ENCODE measurements at regions not wholly inside any gene's neighbourhood (a gene's known extent, or its start where the extent isn't known, plus 50 kb on each side); places are given as distances from the start of the nearest gene placed in this dataset.

DNA sequence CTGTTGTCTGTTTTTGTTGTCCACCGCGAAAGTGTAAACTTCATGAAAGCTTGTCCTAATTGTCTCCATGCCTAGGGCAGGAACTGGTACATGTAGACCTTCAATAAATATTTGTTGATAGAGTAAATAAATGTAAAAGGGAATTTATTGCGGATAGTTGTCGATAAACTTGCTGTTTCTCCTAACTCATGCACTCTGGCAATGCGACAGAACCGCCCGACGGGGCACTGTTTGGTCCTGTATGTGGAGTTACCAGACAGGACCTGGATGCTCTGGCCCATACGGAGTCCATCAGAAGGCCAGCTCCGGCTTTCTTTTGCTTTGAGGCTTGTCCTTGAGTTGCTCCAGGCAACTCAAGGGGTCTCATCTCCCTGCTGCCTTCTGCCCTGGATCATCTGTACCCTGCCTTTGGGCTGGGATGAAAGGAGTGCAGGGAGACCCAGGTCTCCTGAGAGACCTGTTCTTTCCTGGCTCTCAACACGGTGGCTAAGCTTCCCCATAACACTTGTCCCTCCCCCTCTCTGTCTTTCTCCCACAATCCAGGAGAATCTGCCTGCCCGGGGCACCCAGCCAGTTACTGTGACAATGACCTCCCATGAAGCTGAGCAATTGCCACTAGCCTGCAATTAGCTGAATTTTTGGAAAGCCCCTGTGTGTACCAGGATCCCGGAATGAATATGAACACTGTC is 149.5 kb upstream of the PTCH1 start:
- no peak for DNase-seq

DNA sequence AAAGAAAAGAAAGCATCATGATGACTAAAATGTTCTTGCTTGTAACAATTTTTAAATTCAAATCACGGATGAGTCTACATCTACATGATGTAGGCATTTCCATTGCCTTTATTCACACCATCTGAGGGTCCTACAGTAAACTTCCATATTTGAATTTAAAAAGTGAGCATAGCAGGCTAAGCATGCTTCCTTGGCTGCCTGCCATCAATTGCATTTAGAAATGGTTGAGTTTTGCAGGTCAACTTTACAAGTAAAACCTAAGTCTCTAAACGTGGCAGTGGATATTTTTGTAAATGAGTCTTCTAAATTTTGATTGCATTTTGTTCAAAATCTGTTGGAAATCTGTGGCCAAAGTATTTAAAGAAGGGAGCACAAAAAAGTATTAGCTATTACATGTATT is 136.5 kb upstream of the PTCH1 start:
- no peak for DNase-seq

DNA sequence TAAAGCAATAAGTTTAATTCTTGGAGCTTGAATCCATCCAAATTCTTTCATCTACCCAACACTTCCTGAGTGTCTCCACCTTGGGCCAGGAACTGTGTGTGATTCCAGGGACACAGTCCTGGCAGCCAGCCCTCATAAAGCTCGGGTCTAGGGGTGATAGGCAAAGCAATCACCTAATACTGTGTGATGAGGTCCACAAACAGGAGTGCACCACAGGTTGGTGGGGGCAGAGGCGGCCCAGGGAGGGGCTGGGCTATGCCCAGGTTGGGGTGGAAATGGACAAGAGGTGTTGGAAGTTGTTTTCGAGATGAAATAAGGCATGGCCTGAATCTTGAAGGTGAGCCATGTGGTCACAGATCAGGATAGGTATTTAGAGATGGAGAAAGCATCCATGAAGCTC is 133.9 kb upstream of the PTCH1 start:
- DNase-seq = no peak

DNA sequence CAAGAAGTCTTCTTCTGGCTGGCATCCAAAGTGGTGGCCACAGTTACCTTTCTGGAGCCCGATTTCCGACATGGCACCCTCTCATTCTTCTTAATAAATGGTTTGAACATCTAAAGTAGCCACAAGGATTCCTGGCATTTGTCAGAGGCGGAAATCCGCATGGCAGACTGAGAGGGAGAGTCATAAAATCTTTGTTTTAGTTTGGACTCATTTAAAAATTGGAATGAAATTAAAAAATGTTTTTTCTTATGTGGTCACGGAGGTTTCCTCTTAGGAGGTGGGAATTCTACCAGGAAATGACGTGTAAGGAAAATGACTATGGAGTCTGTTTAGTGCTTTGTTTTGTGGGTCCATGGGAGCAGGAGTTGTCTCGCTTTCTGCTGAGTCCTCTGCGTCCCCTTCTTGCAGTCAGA is 133.0 kb upstream of the PTCH1 start:
- no peak for DNase-seq

DNA sequence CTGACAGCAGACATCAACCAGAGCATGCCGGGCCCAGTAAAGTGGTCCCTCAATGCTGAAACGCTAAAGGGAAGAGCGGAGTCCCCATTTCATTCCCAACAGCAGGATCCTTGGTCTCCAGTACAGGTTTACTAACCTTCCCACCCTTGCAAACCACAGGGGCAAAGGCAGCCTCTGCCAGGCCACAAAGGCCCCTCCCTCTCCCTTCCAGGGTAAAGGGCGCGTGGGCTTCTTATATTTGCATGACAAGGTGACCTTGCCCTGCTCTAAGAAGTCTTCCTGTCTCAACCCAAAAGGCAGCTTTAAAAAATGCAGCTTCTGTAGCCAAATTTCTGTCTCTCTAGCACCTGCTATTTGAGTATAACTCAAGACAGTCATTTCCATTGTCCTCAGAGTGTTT is 131.5 kb upstream of the PTCH1 start:
- no peak for DNase-seq

DNA sequence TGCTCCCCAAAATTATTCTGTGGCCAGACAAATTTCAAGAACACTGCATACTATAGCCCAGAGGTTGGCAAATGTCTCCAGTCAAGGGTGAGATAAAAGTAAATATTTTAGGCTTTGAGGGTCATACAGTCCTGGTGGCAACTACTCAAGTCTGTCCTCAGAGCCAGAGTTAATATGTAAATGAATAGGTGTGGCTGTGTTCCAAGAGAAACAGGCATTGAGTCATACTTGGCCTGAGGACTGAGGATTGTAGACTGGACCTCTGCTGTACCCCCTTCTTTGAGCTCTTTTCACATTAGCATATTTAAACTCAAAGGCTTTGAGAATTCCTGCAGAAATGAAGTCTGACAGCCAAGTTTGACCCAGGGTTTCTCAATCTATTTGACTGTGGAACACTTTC is 129.2 kb upstream of the PTCH1 start:
- no peak for DNase-seq

DNA sequence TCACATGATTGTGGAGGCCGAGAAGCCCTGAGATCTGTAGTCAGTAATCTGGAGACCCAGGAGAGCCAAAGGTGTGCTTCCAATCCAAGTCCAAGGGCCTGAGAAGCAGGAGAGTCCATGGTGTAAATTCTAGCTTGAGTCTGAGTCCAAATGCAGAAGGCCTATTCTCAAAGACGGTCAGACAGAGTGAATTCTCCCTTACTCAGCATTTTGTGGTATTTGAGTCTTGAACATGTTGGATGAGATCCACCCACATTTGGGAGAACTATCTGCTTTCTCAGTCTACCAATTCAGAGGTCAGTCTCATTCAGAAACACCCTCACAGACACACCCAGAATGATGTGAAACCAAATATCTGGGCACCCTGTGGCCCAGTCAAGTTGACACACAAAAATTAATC is 128.8 kb upstream of the PTCH1 start:
- no peak for DNase-seq

DNA sequence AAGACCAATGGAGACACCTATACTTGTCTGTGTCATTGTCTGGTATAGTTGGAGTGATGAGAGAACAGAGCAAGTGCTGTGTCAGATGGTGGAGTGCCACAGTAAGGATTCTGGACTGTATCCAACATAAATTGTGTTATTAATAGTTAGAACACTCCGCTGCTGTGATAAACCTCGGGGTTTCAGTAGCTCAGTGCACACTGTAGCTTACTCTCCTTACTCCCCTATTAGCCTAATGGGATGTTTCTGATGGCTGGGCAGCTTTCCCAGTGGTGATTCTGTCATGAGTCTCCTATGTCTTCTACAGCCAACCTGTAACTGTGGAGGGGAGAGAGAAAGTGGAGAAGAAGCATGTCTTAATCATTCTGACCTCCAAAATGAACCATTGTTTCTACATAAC is 127.6 kb upstream of the PTCH1 start:
- no peak for DNase-seq

DNA sequence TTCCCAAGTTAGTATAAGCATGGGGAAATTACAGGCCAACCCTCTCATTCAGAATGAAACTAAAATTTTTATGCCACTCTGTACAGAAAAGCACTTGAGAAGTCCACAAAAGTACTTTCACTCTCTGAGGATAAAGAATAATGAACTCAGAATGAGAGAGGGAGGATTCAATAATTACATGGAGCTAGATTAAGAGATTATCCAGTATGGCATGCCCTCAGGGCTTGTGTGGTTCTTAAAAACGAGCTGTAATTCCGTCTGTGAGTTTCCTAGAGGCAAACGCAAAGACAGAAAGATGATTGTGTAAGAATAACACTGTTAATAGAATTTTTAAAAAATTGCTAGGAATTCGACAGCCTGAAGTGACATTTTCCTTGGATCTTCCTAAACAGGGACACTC is 126.8 kb upstream of the PTCH1 start:
- no peak for DNase-seq

DNA sequence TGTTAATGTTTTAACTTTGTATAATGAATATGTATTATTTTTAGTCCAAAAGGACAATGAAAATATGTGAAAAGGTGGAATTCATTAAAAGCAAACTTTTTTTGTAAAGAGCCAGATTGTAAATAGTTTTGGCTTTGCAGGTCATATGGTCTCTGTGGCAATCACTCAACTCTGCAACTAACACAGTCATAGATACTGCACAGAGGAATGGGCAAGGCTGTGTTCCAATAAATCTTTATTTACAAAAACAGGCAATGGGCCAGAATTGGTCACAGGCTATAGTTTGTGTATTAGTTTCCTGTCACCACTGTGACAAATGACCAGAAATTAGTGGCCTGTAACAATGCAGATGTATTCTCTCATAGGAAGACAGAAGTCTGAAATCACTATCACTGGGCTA is 125.4 kb upstream of the PTCH1 start:
- no peak for DNase-seq

DNA sequence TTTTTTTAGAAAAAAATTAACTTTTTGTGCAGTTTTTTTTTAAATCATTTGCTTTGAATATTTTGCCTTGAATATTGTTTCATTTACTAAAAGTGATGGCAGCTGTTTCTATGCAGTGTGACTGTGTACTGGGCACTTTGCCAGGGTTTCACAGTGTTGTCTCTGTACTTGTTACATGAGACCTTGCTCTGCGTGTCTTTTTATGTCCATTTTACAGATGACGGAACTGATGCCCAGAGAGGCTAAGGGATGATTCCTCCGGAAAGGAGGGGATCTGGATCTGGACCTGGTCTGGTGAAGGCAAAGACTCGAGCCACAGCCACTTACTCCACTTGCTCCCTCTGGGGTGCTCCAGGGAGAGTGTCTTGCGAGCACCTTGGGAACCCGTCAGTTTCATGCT is 124.8 kb upstream of the PTCH1 start:
- no peak for DNase-seq

DNA sequence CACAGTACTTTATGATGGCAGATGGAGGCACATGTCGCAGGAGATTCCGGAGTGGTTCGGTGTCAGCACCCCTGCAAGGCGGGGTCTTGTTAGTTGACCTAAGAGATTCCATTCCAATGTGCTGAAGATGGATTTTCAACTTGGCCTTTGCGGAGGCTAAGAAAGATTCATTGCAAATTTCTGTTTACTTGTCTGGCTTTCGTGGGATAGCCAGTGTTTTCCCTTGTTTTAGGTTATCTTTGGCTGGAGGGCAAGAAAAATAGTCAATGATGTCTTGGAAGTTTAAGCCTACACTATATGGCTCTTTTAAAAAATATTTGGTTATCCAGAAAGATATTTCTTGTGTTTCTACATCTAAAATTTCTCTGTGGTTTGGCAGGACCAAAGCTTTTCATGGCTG is 123.6 kb upstream of the PTCH1 start:
- no peak for DNase-seq

DNA sequence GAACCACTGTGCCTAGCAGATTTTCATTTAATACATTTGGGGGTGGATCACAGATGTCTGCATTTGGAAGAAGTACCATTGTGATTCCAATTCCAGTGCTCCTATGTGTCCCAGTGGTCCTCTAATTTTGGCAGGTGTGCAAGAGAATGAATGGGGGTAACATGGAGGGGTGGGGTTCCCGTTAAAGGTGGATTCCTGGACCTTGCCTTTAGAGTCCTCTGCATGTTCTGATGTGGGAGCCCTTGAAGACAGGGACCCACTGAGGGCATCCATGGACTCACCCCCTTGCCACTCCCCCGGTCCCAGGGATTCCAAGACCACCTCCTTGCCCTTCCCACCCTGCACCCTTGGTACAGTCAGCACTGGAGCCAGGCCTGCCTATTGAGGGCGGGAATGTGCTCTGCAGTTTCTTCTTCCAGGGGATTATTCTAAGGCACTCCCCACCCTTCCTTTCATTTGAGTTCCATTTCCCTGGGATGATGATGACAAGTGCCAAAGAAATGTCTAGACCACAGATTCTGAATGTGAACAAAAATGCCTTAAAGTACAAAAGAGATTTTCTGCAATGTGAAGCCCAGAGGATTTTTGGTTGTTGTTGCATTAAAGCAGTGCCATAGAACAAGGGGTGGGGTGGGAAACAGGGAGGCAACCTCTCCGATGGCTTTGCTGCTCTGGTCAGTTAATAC is 119.4 kb upstream of the PTCH1 start:
- DNase-seq = no peak

DNA sequence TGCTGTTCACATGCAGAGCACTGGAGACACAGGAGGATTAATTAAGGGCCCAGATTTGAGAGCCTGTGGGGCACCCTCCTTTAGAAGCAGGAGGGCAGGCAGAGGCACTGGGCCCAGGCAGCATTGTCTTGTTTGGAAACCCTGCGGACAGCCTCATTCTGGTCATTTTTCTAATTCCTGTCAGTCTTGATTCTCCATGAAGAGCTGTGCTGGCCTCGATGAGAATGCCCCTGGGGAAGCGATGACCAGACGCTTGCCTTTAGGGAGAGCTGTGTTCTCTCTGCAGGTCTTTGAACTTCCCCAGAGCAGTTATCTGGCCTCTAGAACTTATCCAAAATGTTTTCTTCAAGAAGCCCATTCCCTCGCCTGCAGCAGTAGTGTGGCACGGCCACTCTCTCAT is 117.8 kb upstream of the PTCH1 start:
- DNase-seq = no peak

DNA sequence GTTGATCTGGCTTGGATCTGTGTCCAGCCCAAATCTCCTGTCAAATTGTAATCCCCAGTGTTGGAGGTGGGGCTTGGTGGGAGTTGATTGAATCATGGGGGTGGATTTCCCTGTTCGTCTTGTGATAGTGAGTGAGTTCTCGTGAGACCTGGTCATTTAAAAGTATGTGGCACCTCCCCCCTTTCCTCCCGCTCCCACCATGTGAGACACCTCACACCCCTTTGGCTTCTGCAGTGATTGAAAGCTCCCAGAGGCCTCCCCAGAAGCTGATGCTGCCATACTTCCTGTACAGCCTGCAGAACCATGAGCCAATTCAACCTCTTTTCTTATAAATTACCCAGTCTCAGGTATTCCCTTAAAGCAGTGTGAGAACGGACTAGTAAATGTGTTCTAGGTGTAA is 117.3 kb upstream of the PTCH1 start:
- no peak for DNase-seq

DNA sequence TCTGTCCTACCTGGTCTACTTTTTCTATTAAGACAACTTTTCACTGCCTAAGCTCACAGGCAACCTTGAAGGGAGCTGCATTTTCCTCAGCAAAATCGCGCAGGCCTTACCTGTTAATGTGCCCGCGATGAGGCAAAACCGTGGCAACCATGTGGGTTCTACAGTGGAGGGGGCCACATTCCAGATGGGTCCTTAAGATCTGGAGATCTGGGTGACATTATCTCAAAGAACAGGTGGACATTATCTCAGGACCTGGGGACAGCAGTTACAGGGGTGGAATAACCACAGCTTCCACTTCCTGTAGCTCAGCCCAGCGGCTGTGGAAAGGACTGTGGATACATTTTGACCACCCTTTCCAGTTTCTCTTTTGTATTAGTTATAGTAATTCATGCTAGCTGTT is 112.8 kb upstream of the PTCH1 start:
- no peak for DNase-seq

DNA sequence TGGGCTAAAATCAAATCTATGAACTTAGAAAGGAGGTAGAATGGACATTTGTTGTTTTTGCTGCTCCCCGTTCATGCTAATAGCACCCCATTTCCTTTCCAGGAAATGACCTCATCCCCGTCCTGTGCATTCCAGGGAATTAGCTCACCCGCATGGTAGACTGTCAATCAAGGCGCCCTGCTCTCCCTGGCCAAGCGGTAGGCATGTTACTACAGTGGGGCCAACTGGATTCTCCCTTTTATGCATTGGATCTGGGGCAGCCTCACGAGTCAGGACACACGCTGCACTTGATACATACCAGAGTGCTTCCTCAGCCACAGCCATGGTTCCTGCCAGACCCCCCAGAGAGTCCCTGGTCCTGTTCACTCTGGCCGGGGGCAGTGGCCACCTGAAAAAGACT is 111.0 kb upstream of the PTCH1 start:
- DNase-seq = no peak

DNA sequence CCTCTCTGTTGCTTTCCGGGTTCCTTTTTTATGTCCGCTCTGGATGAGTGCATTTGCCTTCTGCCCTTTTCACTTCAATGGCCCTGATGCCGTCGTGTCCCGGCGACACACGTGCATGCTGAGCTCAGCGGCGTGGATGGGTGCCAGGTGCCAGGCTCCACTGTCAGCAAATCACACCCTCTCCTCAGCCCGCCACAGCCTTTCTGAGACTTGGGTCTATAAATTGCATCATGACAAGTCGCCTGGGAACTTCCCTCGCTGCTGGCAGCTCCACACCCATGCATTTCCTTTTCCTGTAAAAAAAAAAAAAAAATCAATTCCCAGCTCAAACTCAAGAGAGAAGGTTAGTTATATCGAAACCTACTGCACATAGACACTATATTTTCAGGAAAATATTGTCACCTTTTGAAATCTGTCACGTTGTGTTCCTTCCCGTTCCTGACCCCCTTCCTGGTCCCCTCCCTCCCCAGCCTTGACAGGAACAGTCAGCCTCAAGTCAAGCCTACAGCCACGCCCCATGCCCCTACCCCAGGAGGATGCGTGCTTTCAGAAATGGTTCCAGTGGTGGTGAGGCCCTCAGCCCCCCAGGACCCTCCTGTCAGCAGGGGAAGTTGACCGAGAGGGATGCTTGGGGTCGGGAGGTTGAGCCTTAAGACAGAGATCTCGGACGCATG is 110.3 kb upstream of the PTCH1 start:
- DNase-seq = peak; percentile 25 to 54

DNA sequence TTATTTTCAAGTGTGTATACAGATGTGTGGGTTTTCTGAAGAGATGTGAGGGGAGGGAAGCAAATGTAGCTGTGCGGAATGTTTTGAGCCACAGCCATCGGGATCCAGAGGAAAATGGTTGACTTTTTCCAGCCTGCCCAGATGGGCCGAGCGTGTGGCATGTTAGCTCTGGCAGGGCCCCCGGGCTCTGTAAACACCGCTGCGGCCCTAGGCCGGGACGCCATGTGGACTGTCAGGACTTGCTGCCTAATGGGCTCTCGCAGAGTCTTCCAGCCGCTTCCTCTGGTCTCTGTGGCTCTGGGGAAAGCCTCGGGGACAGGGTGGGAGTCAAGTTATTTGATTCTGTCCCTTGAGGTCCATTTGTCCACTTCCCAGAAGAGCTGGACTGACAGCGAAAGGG is 109.6 kb upstream of the PTCH1 start:
- no peak for DNase-seq

DNA sequence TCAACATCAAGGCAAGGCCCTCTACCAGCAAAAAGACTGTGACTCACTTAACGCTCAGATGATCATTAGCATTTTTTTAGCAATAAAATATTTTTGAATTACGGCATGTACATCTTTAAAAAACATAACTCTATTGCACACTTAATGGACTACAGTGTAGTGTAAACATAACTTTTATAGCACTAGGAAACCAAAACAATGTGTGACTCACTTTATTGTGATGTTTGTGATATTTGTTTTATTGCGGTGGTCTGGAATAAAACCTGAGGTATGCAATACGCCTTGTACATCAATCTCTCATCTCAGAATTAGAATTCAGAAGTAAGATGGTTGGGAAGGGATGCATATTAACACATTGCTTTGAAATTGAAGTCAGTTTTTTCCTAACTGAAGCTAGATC is 106.9 kb upstream of the PTCH1 start:
- DNase-seq = no peak

DNA sequence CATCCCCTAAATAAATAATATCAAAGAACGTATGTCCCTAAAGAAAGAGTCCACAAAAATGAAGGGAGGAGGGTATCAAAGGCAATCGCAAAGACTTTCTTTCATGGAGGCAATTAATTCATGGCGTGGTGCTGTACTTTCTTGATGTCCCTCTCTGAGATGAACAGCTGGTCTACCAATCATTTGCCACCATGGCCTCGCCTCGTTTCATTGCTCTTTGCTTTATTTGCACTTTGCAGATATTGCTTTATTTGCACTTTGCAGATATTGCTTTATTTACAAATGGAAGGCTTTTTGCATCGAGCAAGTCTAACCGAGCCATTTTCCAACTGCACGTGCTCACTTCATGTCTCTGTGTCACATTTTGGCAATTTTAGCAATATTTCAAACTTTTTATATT is 104.0 kb upstream of the PTCH1 start:
- DNase-seq = no peak

DNA sequence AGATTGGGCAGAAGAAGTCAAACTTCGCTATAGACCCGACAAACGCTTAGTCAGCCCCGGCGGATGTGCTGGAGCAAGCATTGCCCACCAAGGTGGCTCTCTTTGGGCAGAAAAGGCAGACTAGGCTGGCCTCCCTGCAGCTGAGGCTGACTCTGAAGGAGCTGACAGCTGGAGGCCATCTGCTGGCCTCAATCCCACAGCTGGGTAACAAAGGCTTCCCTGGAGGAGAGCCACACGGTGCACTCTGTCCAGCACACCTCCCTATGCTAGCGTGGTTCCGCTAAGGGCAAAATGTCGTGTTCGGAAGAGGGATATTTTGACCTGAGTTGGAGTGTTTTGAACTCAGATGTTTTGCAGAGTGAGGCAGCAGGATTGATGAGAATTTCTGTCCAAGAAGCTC is 103.5 kb upstream of the PTCH1 start:
- no peak for DNase-seq

DNA sequence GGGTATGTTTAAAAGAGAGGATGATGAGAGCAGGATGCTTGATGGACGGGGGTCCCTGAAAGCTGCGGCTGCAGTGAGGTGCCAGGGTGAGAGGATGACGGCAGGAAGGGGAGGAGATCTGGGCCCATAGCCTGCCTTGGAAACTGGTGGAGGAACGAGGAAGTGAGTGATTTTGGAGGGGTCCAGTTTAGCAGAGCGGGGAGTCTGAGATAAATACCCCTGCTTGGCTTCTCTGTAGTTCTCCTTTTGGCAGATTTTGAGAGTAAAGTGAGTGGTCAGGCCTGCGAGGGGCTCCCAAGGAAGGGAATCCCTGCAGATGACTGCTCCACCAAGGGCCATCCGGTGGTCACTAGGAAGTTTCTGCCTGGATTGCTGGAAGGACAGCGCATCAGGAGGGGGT is 98.5 kb upstream of the PTCH1 start:
- DNase-seq = no peak

DNA sequence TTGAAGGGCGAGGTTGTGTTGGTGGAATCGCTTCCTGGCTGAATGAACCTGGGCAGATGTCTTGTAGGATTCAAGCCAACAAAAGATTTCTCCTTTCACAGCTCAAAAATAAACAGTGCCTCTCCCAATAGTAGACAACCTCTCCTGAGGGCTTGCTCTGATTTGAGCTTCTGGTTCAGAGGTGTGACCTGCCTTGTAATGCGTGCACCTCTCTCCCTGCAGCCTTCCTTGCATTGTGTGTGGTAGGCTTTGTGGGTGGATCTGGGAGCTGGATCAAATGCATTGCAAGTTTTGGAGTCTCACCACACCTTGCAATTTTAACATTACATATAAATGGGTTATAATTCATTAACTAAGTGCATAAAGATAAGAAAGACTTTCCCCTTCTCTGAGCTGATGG is 96.9 kb upstream of the PTCH1 start:
- no peak for DNase-seq

DNA sequence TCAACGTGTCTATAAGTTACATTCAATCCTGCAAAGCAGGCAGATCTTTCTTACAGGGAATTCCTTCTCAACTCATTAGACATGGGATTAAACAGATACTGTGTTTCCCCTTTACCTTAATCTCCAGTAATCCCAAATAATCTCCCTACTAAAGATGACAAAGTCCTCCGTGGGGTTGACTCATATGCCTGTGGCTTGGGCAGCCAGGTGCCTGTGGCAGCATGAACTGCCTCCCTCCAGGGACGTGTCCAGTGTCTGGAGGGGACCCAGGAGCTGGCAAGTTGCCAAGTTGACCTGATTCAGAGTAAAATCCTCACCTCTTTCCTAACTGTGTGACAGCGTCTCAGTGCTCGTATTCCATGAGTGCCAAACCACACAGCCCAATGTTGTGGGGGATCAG is 94.6 kb upstream of the PTCH1 start:
- no peak for DNase-seq

All from stimulated activated CD4-positive, alpha-beta T cell treated with anti-CD3 and anti-CD28 coated beads, Interleukin-4, amount 100 ng/mL, for 4 hours (primary cell).